ENCODE measurements at regions not wholly inside any gene's neighbourhood (a gene's known extent, or its start where the extent isn't known, plus 50 kb on each side); places are given as distances from the start of the nearest gene placed in this dataset.

DNA sequence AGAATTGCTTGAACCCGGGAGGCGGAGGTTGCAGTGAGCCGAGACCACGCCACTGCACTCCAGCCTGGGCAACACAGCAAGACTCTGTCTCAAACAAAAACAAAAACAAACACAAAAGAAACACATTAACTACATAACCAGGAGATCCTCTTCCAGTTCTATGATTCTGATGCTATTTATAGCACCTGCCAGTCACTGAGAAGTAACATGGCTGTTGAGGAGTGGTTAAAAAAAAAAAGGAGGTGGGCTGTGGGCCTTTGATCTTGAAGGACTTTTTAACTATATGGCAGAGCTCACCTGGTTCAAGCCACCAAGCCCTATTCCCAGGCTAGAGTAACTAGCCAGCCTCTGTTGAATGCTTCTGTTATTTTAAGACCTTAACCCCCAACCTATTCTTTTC lies 148.8 kb downstream of the ZBTB18 start:
- TF ChIP-seq, protein P1, sequence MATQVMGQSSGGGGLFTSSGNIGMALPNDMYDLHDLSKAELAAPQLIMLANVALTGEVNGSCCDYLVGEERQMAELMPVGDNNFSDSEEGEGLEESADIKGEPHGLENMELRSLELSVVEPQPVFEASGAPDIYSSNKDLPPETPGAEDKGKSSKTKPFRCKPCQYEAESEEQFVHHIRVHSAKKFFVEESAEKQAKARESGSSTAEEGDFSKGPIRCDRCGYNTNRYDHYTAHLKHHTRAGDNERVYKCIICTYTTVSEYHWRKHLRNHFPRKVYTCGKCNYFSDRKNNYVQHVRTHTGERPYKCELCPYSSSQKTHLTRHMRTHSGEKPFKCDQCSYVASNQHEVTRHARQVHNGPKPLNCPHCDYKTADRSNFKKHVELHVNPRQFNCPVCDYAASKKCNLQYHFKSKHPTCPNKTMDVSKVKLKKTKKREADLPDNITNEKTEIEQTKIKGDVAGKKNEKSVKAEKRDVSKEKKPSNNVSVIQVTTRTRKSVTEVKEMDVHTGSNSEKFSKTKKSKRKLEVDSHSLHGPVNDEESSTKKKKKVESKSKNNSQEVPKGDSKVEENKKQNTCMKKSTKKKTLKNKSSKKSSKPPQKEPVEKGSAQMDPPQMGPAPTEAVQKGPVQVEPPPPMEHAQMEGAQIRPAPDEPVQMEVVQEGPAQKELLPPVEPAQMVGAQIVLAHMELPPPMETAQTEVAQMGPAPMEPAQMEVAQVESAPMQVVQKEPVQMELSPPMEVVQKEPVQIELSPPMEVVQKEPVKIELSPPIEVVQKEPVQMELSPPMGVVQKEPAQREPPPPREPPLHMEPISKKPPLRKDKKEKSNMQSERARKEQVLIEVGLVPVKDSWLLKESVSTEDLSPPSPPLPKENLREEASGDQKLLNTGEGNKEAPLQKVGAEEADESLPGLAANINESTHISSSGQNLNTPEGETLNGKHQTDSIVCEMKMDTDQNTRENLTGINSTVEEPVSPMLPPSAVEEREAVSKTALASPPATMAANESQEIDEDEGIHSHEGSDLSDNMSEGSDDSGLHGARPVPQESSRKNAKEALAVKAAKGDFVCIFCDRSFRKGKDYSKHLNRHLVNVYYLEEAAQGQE (IDR thresholded peaks at IDR 0.05; ENCODE audit: insufficient read depth in 1 of 2, low read depth in 2 of 2, low read length in 1 of 2): no peak
- no peak for TF ChIP-seq POLR2AphosphoS5 (IDR thresholded peaks at IDR 0.05; ENCODE audit: low read depth, low read length)
- TF ChIP-seq, protein P2, sequence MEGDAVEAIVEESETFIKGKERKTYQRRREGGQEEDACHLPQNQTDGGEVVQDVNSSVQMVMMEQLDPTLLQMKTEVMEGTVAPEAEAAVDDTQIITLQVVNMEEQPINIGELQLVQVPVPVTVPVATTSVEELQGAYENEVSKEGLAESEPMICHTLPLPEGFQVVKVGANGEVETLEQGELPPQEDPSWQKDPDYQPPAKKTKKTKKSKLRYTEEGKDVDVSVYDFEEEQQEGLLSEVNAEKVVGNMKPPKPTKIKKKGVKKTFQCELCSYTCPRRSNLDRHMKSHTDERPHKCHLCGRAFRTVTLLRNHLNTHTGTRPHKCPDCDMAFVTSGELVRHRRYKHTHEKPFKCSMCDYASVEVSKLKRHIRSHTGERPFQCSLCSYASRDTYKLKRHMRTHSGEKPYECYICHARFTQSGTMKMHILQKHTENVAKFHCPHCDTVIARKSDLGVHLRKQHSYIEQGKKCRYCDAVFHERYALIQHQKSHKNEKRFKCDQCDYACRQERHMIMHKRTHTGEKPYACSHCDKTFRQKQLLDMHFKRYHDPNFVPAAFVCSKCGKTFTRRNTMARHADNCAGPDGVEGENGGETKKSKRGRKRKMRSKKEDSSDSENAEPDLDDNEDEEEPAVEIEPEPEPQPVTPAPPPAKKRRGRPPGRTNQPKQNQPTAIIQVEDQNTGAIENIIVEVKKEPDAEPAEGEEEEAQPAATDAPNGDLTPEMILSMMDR (IDR thresholded peaks at IDR 0.05): no peak

Data from Panc1 (cell line).